ENCODE measurements at regions not wholly inside any gene's neighbourhood (a gene's known extent, or its start where the extent isn't known, plus 50 kb on each side); places are given as distances from the start of the nearest gene placed in this dataset.

DNA sequence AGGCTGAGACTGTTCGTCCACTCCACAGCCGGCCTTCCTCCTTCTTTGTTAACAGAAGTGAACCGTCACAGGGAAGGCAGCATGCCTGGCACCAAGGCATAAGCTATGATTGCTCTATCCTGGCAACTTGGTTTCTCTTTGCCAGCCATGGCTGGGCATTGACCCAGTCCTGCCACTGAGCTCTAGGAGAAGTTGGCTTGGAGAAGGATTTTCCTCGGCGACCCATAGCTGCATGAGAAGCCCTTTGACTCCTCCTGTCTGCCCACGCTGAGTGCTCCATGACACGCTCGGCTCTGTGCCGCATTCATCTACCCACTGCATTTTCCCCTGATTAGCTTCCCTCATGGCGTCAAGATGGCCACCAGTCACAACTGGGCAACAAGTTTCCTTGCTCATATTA, 111.8 kb upstream of the EXOC2 start:
- TF ChIP-seq, protein P1, sequence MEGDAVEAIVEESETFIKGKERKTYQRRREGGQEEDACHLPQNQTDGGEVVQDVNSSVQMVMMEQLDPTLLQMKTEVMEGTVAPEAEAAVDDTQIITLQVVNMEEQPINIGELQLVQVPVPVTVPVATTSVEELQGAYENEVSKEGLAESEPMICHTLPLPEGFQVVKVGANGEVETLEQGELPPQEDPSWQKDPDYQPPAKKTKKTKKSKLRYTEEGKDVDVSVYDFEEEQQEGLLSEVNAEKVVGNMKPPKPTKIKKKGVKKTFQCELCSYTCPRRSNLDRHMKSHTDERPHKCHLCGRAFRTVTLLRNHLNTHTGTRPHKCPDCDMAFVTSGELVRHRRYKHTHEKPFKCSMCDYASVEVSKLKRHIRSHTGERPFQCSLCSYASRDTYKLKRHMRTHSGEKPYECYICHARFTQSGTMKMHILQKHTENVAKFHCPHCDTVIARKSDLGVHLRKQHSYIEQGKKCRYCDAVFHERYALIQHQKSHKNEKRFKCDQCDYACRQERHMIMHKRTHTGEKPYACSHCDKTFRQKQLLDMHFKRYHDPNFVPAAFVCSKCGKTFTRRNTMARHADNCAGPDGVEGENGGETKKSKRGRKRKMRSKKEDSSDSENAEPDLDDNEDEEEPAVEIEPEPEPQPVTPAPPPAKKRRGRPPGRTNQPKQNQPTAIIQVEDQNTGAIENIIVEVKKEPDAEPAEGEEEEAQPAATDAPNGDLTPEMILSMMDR (conservative IDR thresholded peaks at IDR 0.05 in 1 of 2, IDR thresholded peaks at IDR 0.05 in 1 of 2; ENCODE audit: low read depth in 1 of 2, low read length in 2 of 2): no peak
- no peak for TF ChIP-seq EZH2 (IDR thresholded peaks at IDR 0.05; ENCODE audit: low read length, missing control alignments)
